ENCODE measurements at regions not wholly inside any gene's neighbourhood (a gene's known extent, or its start where the extent isn't known, plus 50 kb on each side); places are given as distances from the start of the nearest gene placed in this dataset.

DNA sequence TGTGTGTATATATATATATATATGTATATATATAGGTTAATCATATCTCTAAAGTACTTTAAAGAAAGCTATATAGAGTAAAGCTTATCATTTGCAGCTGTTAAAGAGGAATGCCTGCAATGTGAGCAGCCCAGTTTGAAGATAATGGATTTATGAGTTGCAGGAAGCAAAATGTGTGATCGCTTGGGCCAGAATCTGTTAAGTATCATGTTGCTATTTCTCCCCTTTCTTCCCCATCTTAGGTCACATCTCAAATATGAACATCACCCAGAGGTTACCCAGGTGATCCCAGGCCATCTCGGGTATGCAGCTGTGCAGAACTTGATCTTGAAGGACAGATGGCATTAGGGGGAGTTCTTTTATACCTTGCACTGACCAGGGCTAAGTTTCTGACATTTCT is 316.5 kb downstream of the MTX2 start:
- TF ChIP-seq, protein P1, sequence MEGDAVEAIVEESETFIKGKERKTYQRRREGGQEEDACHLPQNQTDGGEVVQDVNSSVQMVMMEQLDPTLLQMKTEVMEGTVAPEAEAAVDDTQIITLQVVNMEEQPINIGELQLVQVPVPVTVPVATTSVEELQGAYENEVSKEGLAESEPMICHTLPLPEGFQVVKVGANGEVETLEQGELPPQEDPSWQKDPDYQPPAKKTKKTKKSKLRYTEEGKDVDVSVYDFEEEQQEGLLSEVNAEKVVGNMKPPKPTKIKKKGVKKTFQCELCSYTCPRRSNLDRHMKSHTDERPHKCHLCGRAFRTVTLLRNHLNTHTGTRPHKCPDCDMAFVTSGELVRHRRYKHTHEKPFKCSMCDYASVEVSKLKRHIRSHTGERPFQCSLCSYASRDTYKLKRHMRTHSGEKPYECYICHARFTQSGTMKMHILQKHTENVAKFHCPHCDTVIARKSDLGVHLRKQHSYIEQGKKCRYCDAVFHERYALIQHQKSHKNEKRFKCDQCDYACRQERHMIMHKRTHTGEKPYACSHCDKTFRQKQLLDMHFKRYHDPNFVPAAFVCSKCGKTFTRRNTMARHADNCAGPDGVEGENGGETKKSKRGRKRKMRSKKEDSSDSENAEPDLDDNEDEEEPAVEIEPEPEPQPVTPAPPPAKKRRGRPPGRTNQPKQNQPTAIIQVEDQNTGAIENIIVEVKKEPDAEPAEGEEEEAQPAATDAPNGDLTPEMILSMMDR (conservative IDR thresholded peaks at IDR 0.05 in 1 of 2, IDR thresholded peaks at IDR 0.05 in 1 of 2; ENCODE audit: extremely low read depth in 1 of 2, insufficient read depth in 1 of 2, low read depth in 1 of 2, low read length in 2 of 2): no peak
- TF ChIP-seq EZH2 (IDR thresholded peaks at IDR 0.05; ENCODE audit: borderline replicate concordance, low read length): no peak
